Ishikawa (cell line): ENCODE measurements at regions not wholly inside any gene's neighbourhood (a gene's known extent, or its start where the extent isn't known, plus 50 kb on each side); places are given as distances from the start of the nearest gene placed in this dataset.

Experiments
- CEBPB ChIP-seq: IDR thresholded peaks from 2 replicates; pipeline ENCODE4 v1.6.1; 2012
- CREB1 ChIP-seq: IDR thresholded peaks from 2 replicates; pipeline ENCODE4 v1.6.1; 2012; ENCODE audit warnings: low read depth
- EP300 ChIP-seq: IDR thresholded peaks from 2 replicates; pipeline ENCODE4 v1.6.1; 2012; ENCODE audit warnings: borderline replicate concordance
- FOXM1 ChIP-seq: IDR thresholded peaks from 2 replicates; pipeline ENCODE4 v1.6.1; 2012; ENCODE audit warnings: low read depth, borderline replicate concordance
- MAX ChIP-seq: IDR thresholded peaks from 2 replicates; pipeline ENCODE4 v1.6.1; 2012
- RAD21 ChIP-seq: IDR thresholded peaks from 2 replicates; pipeline ENCODE4 v1.6.1; 2012; ENCODE audit warnings: low read depth
- REST ChIP-seq: IDR thresholded peaks from 2 replicates; pipeline ENCODE4 v1.6.1; 2012; ENCODE audit warnings: low read depth, mild to moderate bottlenecking
- TEAD4 ChIP-seq: IDR thresholded peaks from 2 replicates; pipeline ENCODE4 v1.6.1; 2012
- YY1 ChIP-seq: IDR thresholded peaks from 2 replicates; pipeline ENCODE4 v1.6.1; 2012; ENCODE audit warnings: low read depth
- ZBTB7A ChIP-seq: IDR thresholded peaks from 2 replicates; pipeline ENCODE4 v1.6.1; 2012; ENCODE audit warnings: low read depth

- TF ChIP-seq RAD21 (no peak), TEAD4 (no peak), MAX (no peak), FOXM1 (no peak), REST (no peak), YY1 (no peak), EP300 (no peak), ZBTB7A (no peak), CREB1 (no peak), CEBPB (no peak)
Measured at GRCh38 chr18:1464444-1465217, 560.0 kb downstream of the ADCYAP1 start.
